ENCODE measurements at regions not wholly inside any gene's neighbourhood (a gene's known extent, or its start where the extent isn't known, plus 50 kb on each side); places are given as distances from the start of the nearest gene placed in this dataset.

GRCh38 chr2:47239119-47239969, 63.0 kb upstream of the CALM2 start:
- Histone ChIP-seq H3K79me2 (ENCODE audit: low read length) (no peaks in the 10 kb centered on the region), H3K4me2 (ENCODE audit: low read depth, low read length) (no peak overlapping the region), H3K9me2 (replicated peaks; ENCODE audit: insufficient read depth, low read length) (no peaks in the 10 kb centered on the region), H3K27me3 (replicated peaks; ENCODE audit: insufficient read depth, low read length) (no peaks in the 10 kb centered on the region), H3K27ac (ENCODE audit: low read length) (no peak overlapping the region), H4K20me1 (ENCODE audit: insufficient read depth, low read length) (no peaks in the 10 kb centered on the region), H2AFZ (ENCODE audit: low read length) (no peak overlapping the region), H3F3A (ENCODE audit: insufficient read depth, low read length) (no peaks in the 10 kb centered on the region), H3K4me3 (ENCODE audit: low read length) (no peak overlapping the region), H3K36me3 (replicated peaks; ENCODE audit: insufficient read depth, low read length) (no peaks in the 10 kb centered on the region), H3K4me1 (ENCODE audit: low read length) (no peaks in the 10 kb centered on the region), H3K9ac (ENCODE audit: low read length) (no peak overlapping the region), H3K9me3 (replicated peaks; ENCODE audit: insufficient read depth, low read length) (no peaks in the 10 kb centered on the region)
- no peak for TF ChIP-seq EZH2 (optimal IDR thresholded peaks at IDR 0.05; ENCODE audit: low read depth, low read length)
- TF ChIP-seq, protein P1, sequence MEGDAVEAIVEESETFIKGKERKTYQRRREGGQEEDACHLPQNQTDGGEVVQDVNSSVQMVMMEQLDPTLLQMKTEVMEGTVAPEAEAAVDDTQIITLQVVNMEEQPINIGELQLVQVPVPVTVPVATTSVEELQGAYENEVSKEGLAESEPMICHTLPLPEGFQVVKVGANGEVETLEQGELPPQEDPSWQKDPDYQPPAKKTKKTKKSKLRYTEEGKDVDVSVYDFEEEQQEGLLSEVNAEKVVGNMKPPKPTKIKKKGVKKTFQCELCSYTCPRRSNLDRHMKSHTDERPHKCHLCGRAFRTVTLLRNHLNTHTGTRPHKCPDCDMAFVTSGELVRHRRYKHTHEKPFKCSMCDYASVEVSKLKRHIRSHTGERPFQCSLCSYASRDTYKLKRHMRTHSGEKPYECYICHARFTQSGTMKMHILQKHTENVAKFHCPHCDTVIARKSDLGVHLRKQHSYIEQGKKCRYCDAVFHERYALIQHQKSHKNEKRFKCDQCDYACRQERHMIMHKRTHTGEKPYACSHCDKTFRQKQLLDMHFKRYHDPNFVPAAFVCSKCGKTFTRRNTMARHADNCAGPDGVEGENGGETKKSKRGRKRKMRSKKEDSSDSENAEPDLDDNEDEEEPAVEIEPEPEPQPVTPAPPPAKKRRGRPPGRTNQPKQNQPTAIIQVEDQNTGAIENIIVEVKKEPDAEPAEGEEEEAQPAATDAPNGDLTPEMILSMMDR (IDR thresholded peaks at IDR 0.05; ENCODE audit: low read length): no peak
- TF ChIP-seq EZH2phosphoT487 (IDR thresholded peaks at IDR 0.05; ENCODE audit: low read length): no peak
- no peak for DNase-seq

DNA sequence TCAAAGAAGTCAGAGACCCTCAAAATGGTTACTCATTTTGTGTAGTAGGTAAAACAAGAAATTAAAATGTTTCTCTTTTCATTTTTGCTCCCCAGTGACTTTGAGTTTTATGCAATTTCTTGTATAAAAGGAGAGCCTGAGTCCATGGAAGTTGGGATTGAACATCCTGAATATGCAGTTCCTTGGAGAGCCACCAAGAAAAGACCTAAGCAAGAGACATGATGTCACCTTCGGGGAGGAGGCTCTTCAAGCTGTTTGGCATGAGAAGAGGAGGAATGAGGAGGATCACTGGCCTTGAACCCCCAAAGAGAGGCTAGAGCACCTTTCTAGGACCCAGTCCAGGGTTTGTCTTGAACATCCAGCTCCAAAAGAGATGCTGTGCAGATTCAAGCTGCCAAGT, 62.3 kb upstream of the CALM2 start:
- Histone ChIP-seq H3K9me3 (replicated peaks; ENCODE audit: insufficient read depth, low read length) (no peaks in the 10 kb centered on the region), H3K4me1 (ENCODE audit: low read length) (no peaks in the 10 kb centered on the region), H3K9me2 (replicated peaks; ENCODE audit: insufficient read depth, low read length) (no peaks in the 10 kb centered on the region), H3K27ac (ENCODE audit: low read length) (no peak overlapping the region), H3K4me3 (ENCODE audit: low read length) (no peak overlapping the region), H2AFZ (ENCODE audit: low read length) (no peak overlapping the region), H3K4me2 (ENCODE audit: low read depth, low read length) (no peak overlapping the region), H3K27me3 (replicated peaks; ENCODE audit: insufficient read depth, low read length) (no peaks in the 10 kb centered on the region), H3F3A (ENCODE audit: insufficient read depth, low read length) (no peaks in the 10 kb centered on the region), H3K79me2 (ENCODE audit: low read length) (no peaks in the 10 kb centered on the region), H3K36me3 (replicated peaks; ENCODE audit: insufficient read depth, low read length) (no peaks in the 10 kb centered on the region), H3K9ac (ENCODE audit: low read length) (no peak overlapping the region), H4K20me1 (ENCODE audit: insufficient read depth, low read length) (no peaks in the 10 kb centered on the region)
- TF ChIP-seq, protein P1 (IDR thresholded peaks at IDR 0.05; ENCODE audit: low read length): no peak
- no peak for TF ChIP-seq EZH2 (optimal IDR thresholded peaks at IDR 0.05; ENCODE audit: low read depth, low read length)
- no peak for TF ChIP-seq EZH2phosphoT487 (IDR thresholded peaks at IDR 0.05; ENCODE audit: low read length)
- no peak for DNase-seq

DNA sequence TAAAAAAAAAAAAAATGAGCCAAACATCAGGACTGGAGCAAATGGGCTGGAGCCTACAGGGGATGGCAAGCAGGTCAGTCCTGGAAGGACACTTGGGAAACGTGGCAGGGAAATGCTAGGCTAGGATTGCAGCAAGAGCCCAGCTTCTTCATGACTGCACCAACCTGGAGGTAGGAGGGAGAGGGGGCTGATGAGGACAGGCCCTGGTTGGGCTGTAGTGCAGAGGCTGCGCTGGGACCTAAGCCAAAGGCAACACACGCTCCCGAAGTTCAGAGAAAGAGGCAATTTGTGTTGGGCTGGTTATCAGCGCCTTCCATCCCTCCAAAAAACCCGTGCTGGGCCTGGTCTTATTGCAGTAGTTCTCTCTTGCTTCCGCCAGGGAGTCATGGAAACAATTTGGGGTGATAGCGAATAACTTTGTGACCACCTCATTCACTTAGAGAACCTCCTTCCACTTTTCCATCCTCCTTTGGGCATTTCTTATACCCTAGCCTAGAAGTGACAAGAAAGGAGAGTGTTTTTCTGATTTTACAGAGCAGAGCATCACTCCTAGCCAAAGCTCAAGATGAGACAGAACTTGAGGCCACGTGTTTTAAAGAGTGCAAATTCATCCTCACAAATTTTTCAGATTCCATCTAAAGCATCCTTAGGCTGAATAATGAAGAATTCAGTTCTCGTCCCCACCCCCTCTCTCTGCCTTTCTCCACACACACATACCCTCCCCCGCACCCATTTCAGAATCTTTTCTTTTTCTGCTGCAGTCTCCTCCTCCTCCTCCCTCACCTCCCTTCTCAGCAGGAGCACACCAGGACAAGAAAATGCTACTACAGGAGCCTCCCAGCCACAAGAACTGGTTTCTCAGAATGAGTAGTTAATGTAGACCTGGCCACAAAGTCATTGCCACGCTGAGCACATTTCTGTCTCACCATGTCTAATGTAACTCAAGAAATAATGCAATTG, 61.3 kb upstream of the CALM2 start:
- TF ChIP-seq EZH2phosphoT487 (IDR thresholded peaks at IDR 0.05; ENCODE audit: low read length): no peak
- no peak for TF ChIP-seq EZH2 (optimal IDR thresholded peaks at IDR 0.05; ENCODE audit: low read depth, low read length)
- TF ChIP-seq, protein P1 (IDR thresholded peaks at IDR 0.05; ENCODE audit: low read length): no peak
- Histone ChIP-seq H3K9me3 (replicated peaks; ENCODE audit: insufficient read depth, low read length) (no peaks in the 10 kb centered on the region), H3K4me2 (ENCODE audit: low read depth, low read length) (no peak overlapping the region), H3K4me1 (ENCODE audit: low read length) (no peaks in the 10 kb centered on the region), H3K9me2 (replicated peaks; ENCODE audit: insufficient read depth, low read length) (no peaks in the 10 kb centered on the region), H3F3A (ENCODE audit: insufficient read depth, low read length) (no peaks in the 10 kb centered on the region), H3K9ac (ENCODE audit: low read length) (no peak overlapping the region), H3K27ac (ENCODE audit: low read length) (no peak overlapping the region), H2AFZ (ENCODE audit: low read length) (no peak overlapping the region), H3K27me3 (replicated peaks; ENCODE audit: insufficient read depth, low read length) (no peaks in the 10 kb centered on the region), H3K36me3 (replicated peaks; ENCODE audit: insufficient read depth, low read length) (no peaks in the 10 kb centered on the region), H3K79me2 (ENCODE audit: low read length) (no peaks in the 10 kb centered on the region), H3K4me3 (ENCODE audit: low read length) (no peak overlapping the region), H4K20me1 (ENCODE audit: insufficient read depth, low read length) (no peaks in the 10 kb centered on the region)
- DNase-seq: no peak
